HG02884 (cell line): ENCODE measurements at regions not wholly inside any gene's neighbourhood (a gene's known extent, or its start where the extent isn't known, plus 50 kb on each side); places are given as distances from the start of the nearest gene placed in this dataset.

Experiments
- ATAC-seq: cut with Tn5 transposase; IDR thresholded peaks from one replicate; pipeline ENCODE4 v1.9.1; 2021; ENCODE audit warnings: mild to moderate bottlenecking, moderate library complexity; ENCODE audit not compliant: unreplicated experiment

GRCh38 chr18:34977838-34978532 is 63.2 kb upstream of the MAPRE2 start:
- peak; percentile 28 for ATAC-seq

- no peak for ATAC-seq
These were observed 62.7 kb upstream of the MAPRE2 start for GRCh38 chr18:34978533-34978893.

- peak; percentile 32 for ATAC-seq
These were observed 62.1 kb upstream of the MAPRE2 start for GRCh38 chr18:34978953-34979608.

GRCh38 chr18:34981487-34981886 is 59.7 kb upstream of the MAPRE2 start:
- no peak for ATAC-seq

GRCh38 chr18:34985963-34986362 is 55.2 kb upstream of the MAPRE2 start:
- ATAC-seq = no peak

GRCh38 chr18:34990597-34990996 is 50.6 kb upstream of the MAPRE2 start:
- no peak for ATAC-seq

GRCh38 chr18:34991152-34991551 is 50.1 kb upstream of the MAPRE2 start:
- no peak for ATAC-seq
